Activated naive CD4-positive, alpha-beta T cell treated with anti-CD3 and anti-CD28 coated beads, Interleukin-2, amount 50 U/mL, for 24 hours (primary cell): ENCODE measurements at regions not wholly inside any gene's neighbourhood (a gene's known extent, or its start where the extent isn't known, plus 50 kb on each side); places are given as distances from the start of the nearest gene placed in this dataset.

Experiments
- H3K27ac Mint-ChIP-seq: one replicate; pipeline ENCODE4 v1.8.0; 2021; ENCODE audit warnings: mild to moderate bottlenecking, mixed read lengths
- H3K27me3 Mint-ChIP-seq: one replicate; pipeline ENCODE4 v1.8.0; 2021; ENCODE audit warnings: mixed read lengths
- H3K36me3 Mint-ChIP-seq: one replicate; pipeline ENCODE4 v1.8.0; 2021; ENCODE audit warnings: mixed read lengths
- H3K4me1 Mint-ChIP-seq: one replicate; pipeline ENCODE4 v1.8.0; 2021; ENCODE audit warnings: mixed read lengths
- H3K4me3 Mint-ChIP-seq: one replicate; pipeline ENCODE4 v1.8.0; 2021; ENCODE audit warnings: mild to moderate bottlenecking, mixed read lengths
- H3K9me3 Mint-ChIP-seq: one replicate; pipeline ENCODE4 v1.8.0; 2021; ENCODE audit warnings: mixed read lengths

- Mint-ChIP-seq H3K4me1 (no peaks in the 10 kb centered on the region), H3K36me3 (no peaks in the 10 kb centered on the region), H3K27ac (no peak overlapping the region), H3K4me3 (no peak overlapping the region), H3K27me3 (no peaks in the 10 kb centered on the region), H3K9me3 (peaks cover 7% of the 10 kb centered on the region)
Measured at GRCh38 chr4:106869551-106869950, 166.6 kb downstream of the DKK2 start.

- Mint-ChIP-seq H3K9me3 (peaks cover 7% of the 10 kb centered on the region), H3K27ac (no peak overlapping the region), H3K4me3 (no peak overlapping the region), H3K36me3 (no peaks in the 10 kb centered on the region), H3K4me1 (no peaks in the 10 kb centered on the region), H3K27me3 (no peaks in the 10 kb centered on the region)
Measured at GRCh38 chr4:106868381-106869035, 167.6 kb downstream of the DKK2 start.

GRCh38 chr4:106864231-106864630 lies 171.9 kb downstream of the DKK2 start:
- Mint-ChIP-seq H3K27ac (no peak overlapping the region), H3K27me3 (no peaks in the 10 kb centered on the region), H3K4me1 (no peaks in the 10 kb centered on the region)

GRCh38 chr4:106854569-106855351 lies 181.4 kb downstream of the DKK2 start:
- H3K9me3 Mint-ChIP-seq: peaks cover 12% of the 10 kb centered on the region
- no peaks in the 10 kb centered on the region for H3K36me3 Mint-ChIP-seq
- peaks cover 1% of the 10 kb centered on the region for H3K27me3 Mint-ChIP-seq
- H3K27ac Mint-ChIP-seq: no peak overlapping the region
- H3K4me1 Mint-ChIP-seq: no peaks in the 10 kb centered on the region
- no peak overlapping the region for H3K4me3 Mint-ChIP-seq

More at GRCh38 chr4:106864231-106864630, 171.9 kb downstream of the DKK2 start:
- no peak overlapping the region for H3K4me3 Mint-ChIP-seq
- H3K36me3 Mint-ChIP-seq: no peaks in the 10 kb centered on the region
- no peaks in the 10 kb centered on the region for H3K9me3 Mint-ChIP-seq

- H3K27ac Mint-ChIP-seq: no peak overlapping the region
- no peaks in the 10 kb centered on the region for H3K36me3 Mint-ChIP-seq
- H3K4me1 Mint-ChIP-seq: no peaks in the 10 kb centered on the region
- peaks cover 1% of the 10 kb centered on the region for H3K27me3 Mint-ChIP-seq
- no peak overlapping the region for H3K4me3 Mint-ChIP-seq
- peaks cover 17% of the 10 kb centered on the region for H3K9me3 Mint-ChIP-seq
Measured at GRCh38 chr4:106852426-106852825, 183.7 kb downstream of the DKK2 start.

GRCh38 chr4:106851726-106852125 lies 184.4 kb downstream of the DKK2 start:
- H3K9me3 Mint-ChIP-seq: peaks cover 17% of the 10 kb centered on the region
- no peaks in the 10 kb centered on the region for H3K4me1 Mint-ChIP-seq
- H3K36me3 Mint-ChIP-seq: no peaks in the 10 kb centered on the region
- H3K27me3 Mint-ChIP-seq: peaks cover 1% of the 10 kb centered on the region
- H3K4me3 Mint-ChIP-seq: no peak overlapping the region
- H3K27ac Mint-ChIP-seq: no peak overlapping the region

- Mint-ChIP-seq H3K4me1 (no peaks in the 10 kb centered on the region), H3K36me3 (no peaks in the 10 kb centered on the region), H3K4me3 (no peak overlapping the region), H3K27me3 (peaks cover 1% of the 10 kb centered on the region), H3K27ac (no peak overlapping the region), H3K9me3 (peaks cover 17% of the 10 kb centered on the region)
Measured at GRCh38 chr4:106850691-106851090, 185.4 kb downstream of the DKK2 start.

- no peak overlapping the region for H3K4me3 Mint-ChIP-seq
- H3K27ac Mint-ChIP-seq: no peak overlapping the region
- no peaks in the 10 kb centered on the region for H3K4me1 Mint-ChIP-seq
Measured at GRCh38 chr4:106835919-106836318, 200.2 kb downstream of the DKK2 start.

GRCh38 chr4:106830879-106831278 lies 205.2 kb downstream of the DKK2 start:
- no peaks in the 10 kb centered on the region for H3K27me3 Mint-ChIP-seq

More at GRCh38 chr4:106835919-106836318, 200.2 kb downstream of the DKK2 start:
- Mint-ChIP-seq H3K36me3 (no peaks in the 10 kb centered on the region), H3K9me3 (no peaks in the 10 kb centered on the region), H3K27me3 (no peaks in the 10 kb centered on the region)

GRCh38 chr4:106818764-106819163 lies 217.3 kb downstream of the DKK2 start:
- Mint-ChIP-seq H3K27me3 (peaks cover 2% of the 10 kb centered on the region), H3K4me1 (no peaks in the 10 kb centered on the region), H3K9me3 (no peaks in the 10 kb centered on the region), H3K36me3 (no peaks in the 10 kb centered on the region), H3K27ac (no peak overlapping the region), H3K4me3 (no peak overlapping the region)

More at GRCh38 chr4:106830879-106831278, 205.2 kb downstream of the DKK2 start:
- Mint-ChIP-seq H3K9me3 (peaks cover 10% of the 10 kb centered on the region), H3K4me3 (no peak overlapping the region), H3K36me3 (no peaks in the 10 kb centered on the region), H3K4me1 (no peaks in the 10 kb centered on the region), H3K27ac (no peak overlapping the region)

- no peaks in the 10 kb centered on the region for H3K4me1 Mint-ChIP-seq
- H3K4me3 Mint-ChIP-seq: no peak overlapping the region
- H3K9me3 Mint-ChIP-seq: no peaks in the 10 kb centered on the region
- no peaks in the 10 kb centered on the region for H3K27me3 Mint-ChIP-seq
- no peaks in the 10 kb centered on the region for H3K36me3 Mint-ChIP-seq
- no peak overlapping the region for H3K27ac Mint-ChIP-seq
Measured at GRCh38 chr4:106816496-106816895, 219.6 kb downstream of the DKK2 start.

- Mint-ChIP-seq H3K4me3 (no peak overlapping the region), H3K27me3 (no peaks in the 10 kb centered on the region), H3K36me3 (no peaks in the 10 kb centered on the region), H3K4me1 (no peaks in the 10 kb centered on the region), H3K9me3 (no peaks in the 10 kb centered on the region), H3K27ac (no peak overlapping the region)
Measured at GRCh38 chr4:106810122-106810521, 226.0 kb downstream of the DKK2 start.

- Mint-ChIP-seq H3K4me3 (no peak overlapping the region), H3K4me1 (no peaks in the 10 kb centered on the region), H3K36me3 (no peaks in the 10 kb centered on the region), H3K27ac (no peak overlapping the region), H3K9me3 (no peaks in the 10 kb centered on the region), H3K27me3 (no peaks in the 10 kb centered on the region)
Measured at GRCh38 chr4:106809076-106809475, 227.0 kb downstream of the DKK2 start.

GRCh38 chr4:106806158-106806797 lies 229.8 kb downstream of the DKK2 start:
- no peaks in the 10 kb centered on the region for H3K4me1 Mint-ChIP-seq
- no peaks in the 10 kb centered on the region for H3K36me3 Mint-ChIP-seq

GRCh38 chr4:106803083-106803482 lies 233.0 kb downstream of the DKK2 start:
- Mint-ChIP-seq H3K4me3 (no peak overlapping the region), H3K9me3 (no peaks in the 10 kb centered on the region)

More at GRCh38 chr4:106806158-106806797, 229.8 kb downstream of the DKK2 start:
- H3K27me3 Mint-ChIP-seq: no peaks in the 10 kb centered on the region
- no peak overlapping the region for H3K27ac Mint-ChIP-seq
- no peak overlapping the region for H3K4me3 Mint-ChIP-seq
- H3K9me3 Mint-ChIP-seq: no peaks in the 10 kb centered on the region

GRCh38 chr4:106801386-106801785 lies 234.7 kb downstream of the DKK2 start:
- H3K27me3 Mint-ChIP-seq: no peaks in the 10 kb centered on the region
- H3K9me3 Mint-ChIP-seq: no peaks in the 10 kb centered on the region
- H3K4me3 Mint-ChIP-seq: no peak overlapping the region
- H3K27ac Mint-ChIP-seq: no peak overlapping the region
- H3K4me1 Mint-ChIP-seq: no peaks in the 10 kb centered on the region
- H3K36me3 Mint-ChIP-seq: no peaks in the 10 kb centered on the region

More at GRCh38 chr4:106803083-106803482, 233.0 kb downstream of the DKK2 start:
- no peaks in the 10 kb centered on the region for H3K4me1 Mint-ChIP-seq
- no peaks in the 10 kb centered on the region for H3K36me3 Mint-ChIP-seq
- H3K27ac Mint-ChIP-seq: no peak overlapping the region
- no peaks in the 10 kb centered on the region for H3K27me3 Mint-ChIP-seq
